Activated B cell treated with CpG ODN at 0.5 μM for 24 hours (primary cell): ENCODE measurements at regions not wholly inside any gene's neighbourhood (a gene's known extent, or its start where the extent isn't known, plus 50 kb on each side); places are given as distances from the start of the nearest gene placed in this dataset.

Experiments used
- ATAC-seq: fragments of 200-7000 bp; cut with Tn5 transposase; one replicate; pipeline ENCODE4 v1.10.0; 2021; ENCODE audit warnings: low read depth, mild to moderate bottlenecking, moderate library complexity
- CTCF ChIA-PET: fragments of 350-600 bp; sonication (Branson Sonifier 250); formaldehyde crosslinking; loops from one replicate; lab custom pipeline; 2021; ENCODE audit warnings: antibody characterized with exemption; lab: Charles Lee
- POLR2A ChIA-PET: fragments of 350-600 bp; sonication (Branson Sonifier 250); formaldehyde crosslinking; loops from one replicate; lab custom pipeline; 2021; ENCODE audit warnings: antibody characterized with exemption; lab: Charles Lee
- DNase-seq: peaks from one replicate; pipeline ENCODE4 v3.0.0; 2022
- H3K27ac Mint-ChIP-seq: one replicate; pipeline ENCODE4 v1.8.0; 2020; ENCODE audit warnings: mixed read lengths
- H3K27me3 Mint-ChIP-seq: one replicate; pipeline ENCODE4 v1.8.0; 2021; ENCODE audit warnings: mixed read lengths
- H3K36me3 Mint-ChIP-seq: one replicate; pipeline ENCODE4 v1.8.0; 2021; ENCODE audit warnings: low read depth, mixed read lengths
- H3K4me1 Mint-ChIP-seq: one replicate; pipeline ENCODE4 v1.8.0; 2021; ENCODE audit warnings: mixed read lengths
- H3K4me3 Mint-ChIP-seq: one replicate; pipeline ENCODE4 v1.8.0; 2020; ENCODE audit warnings: mild to moderate bottlenecking, mixed read lengths
- H3K9me3 Mint-ChIP-seq: one replicate; pipeline ENCODE4 v1.8.0; 2020; ENCODE audit warnings: mixed read lengths
- intact Hi-C: fragments of 100-400 bp; cut with micrococcal nuclease; formaldehyde crosslinking; loops from one replicate; pipeline ENCODE4 v1.15.1; 2024
- TF ChIP-seq, protein P1 (sequence below): fragments of 200-600 bp; IDR thresholded peaks from one replicate; pipeline ENCODE4 v1.8.0; 2022; ENCODE audit warnings: antibody characterized with exemption, mild to moderate bottlenecking

DNA sequence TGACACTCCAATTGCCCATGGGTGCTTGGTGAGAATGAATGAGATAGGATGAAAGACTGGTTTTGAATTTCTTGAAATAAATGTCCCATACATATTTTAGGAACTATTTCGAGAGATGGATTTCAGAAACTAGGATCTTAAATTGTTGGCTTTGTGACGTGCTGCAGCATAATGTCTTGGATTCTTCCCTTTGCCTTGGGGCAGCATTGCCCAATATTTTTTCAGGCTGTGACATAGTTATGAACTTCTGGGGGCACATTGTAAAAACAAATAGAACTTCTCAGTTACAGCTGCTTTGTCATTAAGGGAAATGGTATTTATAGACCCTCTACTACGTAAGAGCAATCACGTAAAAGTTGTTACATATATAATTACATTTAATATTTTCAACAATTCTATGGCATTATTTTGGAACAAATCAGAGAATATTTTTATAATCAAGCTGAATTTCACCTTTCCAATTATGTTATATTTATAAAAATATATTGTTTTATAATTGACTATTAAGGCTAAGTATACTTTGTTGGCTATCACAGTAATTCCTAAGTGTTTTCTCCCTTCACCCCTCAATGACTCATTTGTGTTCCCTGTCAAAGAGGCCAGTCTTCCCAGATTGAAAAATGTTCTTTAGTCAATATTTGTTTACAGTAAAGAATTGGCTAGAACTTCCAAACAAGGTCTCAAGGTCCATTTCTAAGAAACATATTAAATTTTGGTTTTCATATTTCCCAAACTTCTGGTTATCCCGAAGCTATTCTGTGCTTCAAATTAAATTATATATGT is 1388.3 kb upstream of the ACO1 start:
- no peak for ATAC-seq
- Mint-ChIP-seq H3K4me3 (no peak overlapping the region), H3K36me3 (no peaks in the 10 kb centered on the region), H3K9me3 (peaks cover 9% of the 10 kb centered on the region), H3K27me3 (no peaks in the 10 kb centered on the region), H3K27ac (no peak overlapping the region), H3K4me1 (no peaks in the 10 kb centered on the region)
- ChIA-PET POLR2A (no interaction called here), CTCF (no interaction called here)
- no peak for DNase-seq
- intact Hi-C loops, result no loop called here
- TF ChIP-seq, protein P1, sequence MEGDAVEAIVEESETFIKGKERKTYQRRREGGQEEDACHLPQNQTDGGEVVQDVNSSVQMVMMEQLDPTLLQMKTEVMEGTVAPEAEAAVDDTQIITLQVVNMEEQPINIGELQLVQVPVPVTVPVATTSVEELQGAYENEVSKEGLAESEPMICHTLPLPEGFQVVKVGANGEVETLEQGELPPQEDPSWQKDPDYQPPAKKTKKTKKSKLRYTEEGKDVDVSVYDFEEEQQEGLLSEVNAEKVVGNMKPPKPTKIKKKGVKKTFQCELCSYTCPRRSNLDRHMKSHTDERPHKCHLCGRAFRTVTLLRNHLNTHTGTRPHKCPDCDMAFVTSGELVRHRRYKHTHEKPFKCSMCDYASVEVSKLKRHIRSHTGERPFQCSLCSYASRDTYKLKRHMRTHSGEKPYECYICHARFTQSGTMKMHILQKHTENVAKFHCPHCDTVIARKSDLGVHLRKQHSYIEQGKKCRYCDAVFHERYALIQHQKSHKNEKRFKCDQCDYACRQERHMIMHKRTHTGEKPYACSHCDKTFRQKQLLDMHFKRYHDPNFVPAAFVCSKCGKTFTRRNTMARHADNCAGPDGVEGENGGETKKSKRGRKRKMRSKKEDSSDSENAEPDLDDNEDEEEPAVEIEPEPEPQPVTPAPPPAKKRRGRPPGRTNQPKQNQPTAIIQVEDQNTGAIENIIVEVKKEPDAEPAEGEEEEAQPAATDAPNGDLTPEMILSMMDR, result no peak

DNA sequence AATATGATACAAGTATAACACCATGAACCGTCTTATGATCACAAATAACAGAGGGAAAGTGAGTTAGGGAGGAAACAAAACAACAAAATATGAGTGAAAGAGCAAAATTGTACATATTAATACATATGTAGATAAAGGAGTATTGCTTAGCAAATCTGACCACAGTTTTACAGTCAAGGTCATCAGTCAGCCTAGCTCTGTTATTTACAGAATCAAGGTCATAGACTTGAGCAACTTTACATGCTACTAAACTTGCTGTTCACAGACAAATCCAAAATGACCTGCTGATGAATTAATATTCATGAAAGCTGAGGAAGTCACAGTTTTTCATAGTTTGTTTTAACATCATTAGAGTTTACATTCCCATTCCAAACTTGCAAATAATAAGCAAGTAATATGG is 1387.7 kb upstream of the ACO1 start:
- POLR2A ChIA-PET, result no interaction called here
- DNase-seq (no peak), ATAC-seq (no peak)
- Mint-ChIP-seq H3K27me3 (no peaks in the 10 kb centered on the region), H3K4me1 (no peaks in the 10 kb centered on the region), H3K9me3 (peaks cover 9% of the 10 kb centered on the region), H3K4me3 (no peak overlapping the region), H3K27ac (no peak overlapping the region), H3K36me3 (no peaks in the 10 kb centered on the region)
- intact Hi-C loops, result no loop called here
- CTCF ChIA-PET, result no interaction called here
- TF ChIP-seq, protein P1, result no peak

DNA sequence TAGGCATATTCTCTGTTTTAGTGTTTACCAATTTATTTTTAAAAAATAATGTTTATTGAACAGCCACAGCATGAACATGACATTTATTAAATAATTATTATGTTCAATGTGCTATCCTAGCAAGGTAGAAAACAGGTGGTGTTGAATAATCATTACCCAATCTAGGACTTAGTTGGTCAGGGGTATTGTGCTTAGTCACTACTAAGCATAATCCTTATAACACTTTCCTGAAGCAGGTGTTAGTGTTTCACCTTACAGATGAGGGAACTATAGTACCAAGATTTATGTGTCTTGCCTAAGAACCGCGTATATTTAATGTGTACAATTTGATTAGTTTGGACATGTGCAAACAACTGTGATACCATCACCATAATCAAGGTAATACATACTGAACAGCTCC is 1387.2 kb upstream of the ACO1 start:
- no peak overlapping the region for H3K27ac Mint-ChIP-seq
- intact Hi-C loops, result no loop called here
- ChIA-PET POLR2A (no interaction called here), CTCF (no interaction called here)
- TF ChIP-seq, protein P1, result no peak
- no peaks in the 10 kb centered on the region for H3K4me1 Mint-ChIP-seq
- H3K9me3 Mint-ChIP-seq, result peaks cover 10% of the 10 kb centered on the region
- DNase-seq (no peak), ATAC-seq (no peak)
- H3K4me3 Mint-ChIP-seq, result no peak overlapping the region
- H3K27me3 Mint-ChIP-seq, result no peaks in the 10 kb centered on the region
- no peaks in the 10 kb centered on the region for H3K36me3 Mint-ChIP-seq

DNA sequence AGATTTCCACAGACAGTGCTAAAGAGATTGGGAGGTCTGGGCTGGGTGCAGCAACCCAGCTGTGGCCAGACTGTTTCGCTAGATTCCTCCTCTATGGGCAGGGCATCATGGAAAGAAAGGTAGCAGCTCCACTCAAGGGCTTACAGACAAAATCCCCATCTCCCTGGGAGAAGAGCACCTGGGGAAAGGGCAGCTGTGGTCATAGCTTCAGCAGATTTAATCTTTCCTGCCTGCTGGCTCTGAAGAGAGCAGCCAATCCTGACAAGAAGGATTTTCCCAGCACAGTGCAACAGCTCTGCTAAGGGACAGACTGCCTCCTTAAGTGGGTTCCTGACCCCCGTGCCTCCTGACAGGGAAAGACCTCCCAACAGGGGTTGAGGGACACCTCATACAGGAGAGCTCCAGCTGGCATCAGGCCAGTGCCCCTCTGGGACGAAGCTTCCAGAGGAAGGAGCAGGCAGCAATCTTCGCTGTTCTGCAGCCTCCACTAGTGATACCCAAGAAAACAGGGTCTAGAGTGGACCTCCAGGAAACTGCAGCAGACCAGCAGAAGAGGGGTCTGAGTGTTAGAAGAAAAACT is 1379.3 kb upstream of the ACO1 start:
- Mint-ChIP-seq H3K36me3 (no peaks in the 10 kb centered on the region), H3K4me3 (no peak overlapping the region), H3K9me3 (peaks cover 8% of the 10 kb centered on the region), H3K4me1 (no peaks in the 10 kb centered on the region), H3K27me3 (no peaks in the 10 kb centered on the region), H3K27ac (no peak overlapping the region)
- no peak for ATAC-seq
- ChIA-PET POLR2A (no interaction called here), CTCF (no interaction called here)
- intact Hi-C loops, result no loop called here
- DNase-seq, result no peak
- TF ChIP-seq, protein P1, result no peak

DNA sequence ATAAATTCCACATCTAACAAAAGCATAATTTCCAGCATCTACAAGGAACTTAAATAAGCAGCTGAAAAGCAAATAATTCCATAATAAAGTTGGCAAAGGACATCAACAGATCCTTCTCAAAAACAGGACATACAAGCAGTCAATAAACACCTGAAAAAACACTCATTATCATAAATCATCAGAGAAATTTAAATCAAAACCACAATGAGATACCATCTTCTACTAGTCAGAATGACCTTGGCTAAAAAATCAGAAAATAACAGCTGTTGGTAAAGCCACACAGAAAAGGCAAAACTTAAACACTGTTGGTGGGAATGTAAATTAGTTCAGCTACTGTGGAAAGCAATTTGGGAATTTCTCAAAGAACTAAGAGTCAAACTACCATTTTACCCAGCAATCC is 1371.1 kb upstream of the ACO1 start:
- ChIA-PET CTCF (no interaction called here), POLR2A (no interaction called here)
- TF ChIP-seq, protein P1, result no peak
- intact Hi-C loops, result no loop called here
- DNase-seq (no peak), ATAC-seq (no peak)
- Mint-ChIP-seq H3K36me3 (no peaks in the 10 kb centered on the region), H3K9me3 (peaks cover 5% of the 10 kb centered on the region), H3K4me1 (no peaks in the 10 kb centered on the region), H3K27ac (no peak overlapping the region), H3K27me3 (no peaks in the 10 kb centered on the region), H3K4me3 (no peak overlapping the region)
